Hepatocyte (in vitro differentiated cells): ENCODE measurements at regions not wholly inside any gene's neighbourhood (a gene's known extent, or its start where the extent isn't known, plus 50 kb on each side); places are given as distances from the start of the nearest gene placed in this dataset.

Experiments used
- DNase-seq: peaks from one replicate; pipeline ENCODE4 v3.0.0-alpha.2; 2016; ENCODE audit warnings: low spot score
- H2AFZ ChIP-seq: fragments of 200-600 bp; sonication (generic); 2 replicates; pipeline ENCODE4 v1.6.0; 2016; ENCODE audit warnings: antibody characterized with exemption, mild to moderate bottlenecking
- H3K27ac ChIP-seq: fragments of 200-600 bp; sonication (generic); 2 replicates; pipeline ENCODE4 v1.5.1; 2016; ENCODE audit warnings: mild to moderate bottlenecking
- H3K27me3 ChIP-seq: fragments of 200-600 bp; sonication (generic); 2 replicates; pipeline ENCODE4 v1.6.1; 2016
- H3K36me3 ChIP-seq: fragments of 200-600 bp; sonication (generic); replicated peaks from 2 replicates; pipeline ENCODE4 v1.5.1; 2016; ENCODE audit warnings: low read depth; ENCODE audit not compliant: insufficient read depth
- H3K4me1 ChIP-seq: fragments of 200-600 bp; sonication (generic); 2 replicates; pipeline ENCODE4 v1.5.1; 2016; ENCODE audit warnings: mild to moderate bottlenecking, moderate library complexity; ENCODE audit not compliant: insufficient read depth
- H3K4me2 ChIP-seq: fragments of 200-600 bp; sonication (generic); 2 replicates; pipeline ENCODE4 v1.6.0; 2016
- H3K4me3 ChIP-seq: fragments of 200-600 bp; sonication (generic); 2 replicates; pipeline ENCODE4 v1.5.1; 2016; ENCODE audit warnings: mild to moderate bottlenecking
- H3K79me2 ChIP-seq: fragments of 200-600 bp; sonication (generic); 2 replicates; pipeline ENCODE4 v1.6.0; 2017; ENCODE audit warnings: mild to moderate bottlenecking
- H3K9me2 ChIP-seq: fragments of 200-600 bp; sonication (generic); replicated peaks from 2 replicates; pipeline ENCODE4 v1.6.0; 2017; ENCODE audit warnings: mild to moderate bottlenecking; ENCODE audit not compliant: insufficient read depth
- H3K9me3 ChIP-seq: fragments of 200-600 bp; sonication (generic); 2 replicates; pipeline ENCODE4 v1.5.1; 2016; ENCODE audit warnings: low read depth, mild to moderate bottlenecking
- H4K20me1 ChIP-seq: fragments of 200-600 bp; sonication (generic); 2 replicates; pipeline ENCODE4 v1.6.0; 2016; ENCODE audit warnings: mild to moderate bottlenecking; ENCODE audit not compliant: insufficient read depth, poor library complexity, severe bottlenecking
- CTCF ChIP-seq: fragments of 200-600 bp; sonication (generic); IDR thresholded peaks from 2 replicates; pipeline ENCODE4 v1.5.1; 2016; ENCODE audit warnings: antibody characterized with exemption, mild to moderate bottlenecking; ENCODE audit not compliant: poor library complexity
- EZH2 ChIP-seq: fragments of 200-600 bp; sonication (generic); IDR thresholded peaks from 2 replicates; pipeline ENCODE4 v1.6.1; 2016; ENCODE audit warnings: antibody characterized with exemption, mild to moderate bottlenecking, borderline replicate concordance
- EZH2phosphoT487 ChIP-seq: fragments of 200-600 bp; sonication (generic); IDR thresholded peaks from one replicate; pipeline ENCODE4 v1.6.1; 2018; ENCODE audit warnings: antibody characterized with exemption, mild to moderate bottlenecking, low read depth, moderate library complexity; ENCODE audit not compliant: unreplicated experiment, severe bottlenecking
- WGBS: methylation state at CpG from one replicate; pipeline ENCODE4 v1.1.6; 2016; ENCODE audit warnings: low lambda C conversion rate; ENCODE audit errors: missing lambda C conversion rate; 5-methylcytosine and 5-hydroxymethylcytosine counted together

- H3K27me3 ChIP-seq: peaks cover 6% of the 10 kb centered on the region
- no peaks in the 10 kb centered on the region for H3K36me3 ChIP-seq
- no peaks in the 10 kb centered on the region for H3K79me2 ChIP-seq
- H3K27ac ChIP-seq: no peak overlapping the region
- no peaks in the 10 kb centered on the region for H3K9me2 ChIP-seq
- no peak for DNase-seq
- peaks cover 11% of the 10 kb centered on the region for H3K4me1 ChIP-seq
- H3K4me3 ChIP-seq: no peak overlapping the region
- no peaks in the 10 kb centered on the region for H4K20me1 ChIP-seq
- H3K9me3 ChIP-seq: no peaks in the 10 kb centered on the region
- H3K4me2 ChIP-seq: no peak overlapping the region
- TF ChIP-seq EZH2phosphoT487: no peak
- no peak for TF ChIP-seq EZH2
- no peak for TF ChIP-seq CTCF
- H2AFZ ChIP-seq: no peak overlapping the region
- 95% methylated on average over 3 of the region's 3 CpGs for WGBS
Measured at GRCh38 chr3:184485906-184486305, 75.7 kb upstream of the EPHB3 start.

- Histone ChIP-seq H4K20me1 (no peaks in the 10 kb centered on the region), H3K4me3 (no peak overlapping the region), H2AFZ (no peak overlapping the region), H3K27ac (no peak overlapping the region), H3K79me2 (no peaks in the 10 kb centered on the region), H3K36me3 (no peaks in the 10 kb centered on the region), H3K4me2 (no peak overlapping the region), H3K27me3 (peaks cover 13% of the 10 kb centered on the region), H3K9me2 (no peaks in the 10 kb centered on the region), H3K4me1 (peaks cover 17% of the 10 kb centered on the region), H3K9me3 (no peaks in the 10 kb centered on the region)
- DNase-seq: no peak
- TF ChIP-seq CTCF (no peak), EZH2 (no peak), EZH2phosphoT487 (no peak)
Measured at GRCh38 chr3:184486614-184487013, 75.0 kb upstream of the EPHB3 start.

DNA sequence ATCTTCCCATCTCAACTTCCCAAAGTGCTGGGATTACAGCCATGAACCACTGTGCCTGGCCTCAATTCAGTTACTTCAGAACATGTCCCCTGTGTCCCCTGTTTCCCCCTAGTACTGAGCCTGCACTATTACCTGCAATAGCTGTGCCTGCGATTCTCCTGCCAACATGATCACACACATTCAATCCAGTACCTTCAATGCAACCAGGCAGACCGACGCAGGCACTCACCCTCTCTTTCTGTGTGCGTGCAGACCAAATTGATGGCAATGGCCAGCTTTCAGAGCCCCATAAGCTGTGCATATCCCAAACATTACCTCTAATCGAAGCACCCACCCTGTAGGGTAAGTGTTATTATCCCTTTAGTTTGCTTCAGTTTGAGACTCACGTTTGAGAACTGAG, 73.0 kb upstream of the EPHB3 start:
- H2AFZ ChIP-seq: no peak overlapping the region
- no peak overlapping the region for H3K27ac ChIP-seq
- no peak for DNase-seq
- TF ChIP-seq CTCF (no peak), EZH2phosphoT487 (no peak), EZH2 (no peak)
- WGBS: 78% methylated on average over 6 of the region's 6 CpGs
- no peaks in the 10 kb centered on the region for H3K79me2 ChIP-seq
- H4K20me1 ChIP-seq: no peaks in the 10 kb centered on the region
- H3K9me2 ChIP-seq: no peaks in the 10 kb centered on the region
- no peak overlapping the region for H3K4me2 ChIP-seq
- H3K9me3 ChIP-seq: no peaks in the 10 kb centered on the region
- H3K36me3 ChIP-seq: no peaks in the 10 kb centered on the region
- peaks cover 17% of the 10 kb centered on the region for H3K4me1 ChIP-seq
- H3K27me3 ChIP-seq: peaks cover 26% of the 10 kb centered on the region
- no peak overlapping the region for H3K4me3 ChIP-seq

DNA sequence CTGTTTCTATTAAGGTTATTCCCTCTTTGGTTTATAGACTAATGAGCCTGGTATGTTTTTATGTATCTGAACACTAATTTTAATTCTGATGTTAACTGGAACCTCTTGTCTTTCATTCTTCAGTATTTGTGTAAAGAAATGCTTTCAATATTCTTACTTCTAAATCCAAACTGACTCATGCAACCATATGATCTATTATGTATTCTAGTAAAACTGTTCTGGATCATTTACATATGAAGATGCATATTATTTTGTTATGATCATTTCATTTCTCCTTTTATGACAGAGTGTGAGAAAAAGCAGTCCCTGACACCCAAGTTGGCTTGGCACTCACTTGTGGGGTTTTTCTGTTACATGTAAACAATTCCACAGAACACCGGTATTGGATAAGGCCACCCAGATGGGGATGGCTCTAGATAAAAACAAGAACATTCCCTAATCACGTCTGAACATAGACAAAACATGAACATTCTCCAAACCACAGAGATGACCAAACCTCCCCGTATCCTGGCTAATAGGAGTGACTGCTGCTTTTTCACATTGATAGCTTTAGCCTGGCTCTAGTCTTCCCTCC, 72.2 kb upstream of the EPHB3 start:
- Histone ChIP-seq H3K27ac (no peak overlapping the region), H3K4me2 (peak overlapping the region; percentile 6), H3K36me3 (no peaks in the 10 kb centered on the region), H3K9me3 (no peaks in the 10 kb centered on the region), H2AFZ (no peak overlapping the region), H4K20me1 (no peaks in the 10 kb centered on the region), H3K27me3 (peaks cover 33% of the 10 kb centered on the region), H3K9me2 (no peaks in the 10 kb centered on the region), H3K4me3 (no peak overlapping the region), H3K79me2 (no peaks in the 10 kb centered on the region), H3K4me1 (peaks cover 17% of the 10 kb centered on the region)
- TF ChIP-seq EZH2: no peak
- WGBS: 32% methylated on average over 3 of the region's 3 CpGs
- no peak for DNase-seq
